Hematopoietic multipotent progenitor cell treated with erythropoietin and hydrocortisone succinate and interleukin-3 and kit ligand, for 8 days (in vitro differentiated cells): ENCODE measurements at regions not wholly inside any gene's neighbourhood (a gene's known extent, or its start where the extent isn't known, plus 50 kb on each side); places are given as distances from the start of the nearest gene placed in this dataset.
A peak's percentile ranks its signal among the peaks of the same experiment; 100 is the strongest.
"Not testable (repeated sequence)": the region's sequence is repeated elsewhere in the genome, so short reads cannot be mapped to it uniquely, and the experiment has no call there.

Experiments used
- DNase-seq: peaks from one replicate; pipeline ENCODE4 v3.0.0-alpha.2; 2015

DNA sequence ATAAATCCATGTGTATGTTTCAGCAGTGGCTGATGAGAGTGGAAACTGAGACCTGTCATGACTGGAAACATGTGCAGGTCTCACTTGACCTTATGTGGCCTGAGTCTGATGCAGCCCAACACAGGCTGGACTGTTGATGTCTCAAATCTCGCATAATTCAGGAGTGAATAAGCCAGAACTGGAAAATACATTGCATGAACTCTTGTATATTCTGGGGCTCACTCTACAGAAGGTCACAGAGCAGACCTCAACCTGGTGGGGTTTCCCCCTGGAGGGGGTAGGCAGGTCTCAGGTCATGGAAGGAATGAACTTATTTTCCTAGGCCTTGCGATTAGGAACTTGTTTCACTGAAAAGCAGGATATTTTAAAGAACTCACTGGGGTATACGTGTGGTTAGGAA lies 146.3 kb upstream of the THUMPD2 start:
- DNase-seq, result no peak

GRCh38 chr2:39923455-39923854 lies 144.4 kb upstream of the THUMPD2 start:
- DNase-seq, result no peak

DNA sequence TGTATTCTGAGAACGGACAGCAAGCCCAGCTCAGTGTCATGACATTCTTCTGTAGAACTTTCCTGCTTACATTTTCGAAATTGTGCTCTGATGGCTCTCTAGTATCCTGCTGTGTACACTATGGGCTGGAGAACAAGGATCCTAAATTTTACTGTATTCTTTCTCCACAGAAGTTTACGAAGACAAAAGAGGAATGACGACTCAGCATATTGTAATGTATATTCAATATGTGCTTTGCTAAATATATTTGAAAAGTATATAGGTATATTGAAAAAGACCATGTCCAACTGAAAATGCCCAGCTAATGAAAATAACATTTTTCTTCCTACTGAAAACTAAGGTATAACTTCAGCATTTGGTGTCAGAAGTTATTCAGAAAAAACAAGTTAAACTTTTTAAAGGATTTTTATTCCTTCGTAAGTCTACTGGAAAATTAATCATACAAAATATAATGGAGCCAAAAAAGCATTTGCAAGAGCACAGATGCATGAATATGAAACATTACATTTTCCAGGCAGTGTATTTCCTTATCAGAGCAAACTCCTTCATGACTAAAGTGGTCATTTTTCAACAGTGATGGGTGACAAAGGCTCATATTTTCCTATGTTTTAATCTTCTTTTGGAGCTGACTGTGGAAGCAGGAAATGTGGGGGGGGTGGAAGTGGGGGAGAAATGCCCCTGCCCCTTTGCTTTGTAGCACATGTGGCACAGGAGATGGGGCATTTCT lies 143.8 kb upstream of the THUMPD2 start:
- no peak for DNase-seq

- DNase-seq, result no peak
Observed at GRCh38 chr2:39920307-39920801, 141.3 kb upstream of the THUMPD2 start.

GRCh38 chr2:39919511-39920306 lies 140.7 kb upstream of the THUMPD2 start:
- DNase-seq, result no peak

DNA sequence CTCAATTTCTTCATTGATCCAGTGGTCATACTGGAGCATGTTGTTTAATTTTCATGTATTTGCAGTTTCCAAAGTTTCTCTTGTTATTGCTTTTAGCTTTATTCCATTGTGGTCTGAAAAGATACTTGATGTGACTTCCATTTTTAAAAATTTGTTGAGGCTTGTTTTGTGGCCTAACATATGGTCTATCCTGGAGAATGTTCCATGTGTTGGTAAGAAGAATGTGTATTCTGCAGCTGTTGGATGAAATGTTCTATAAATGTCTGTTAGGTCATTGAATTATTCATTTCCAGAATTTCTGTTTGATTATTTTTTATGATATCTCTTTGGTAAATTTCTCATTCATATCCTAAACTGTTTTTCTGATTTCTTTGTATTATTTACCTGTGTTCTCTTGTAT lies 139.8 kb upstream of the THUMPD2 start:
- DNase-seq, result no peak

GRCh38 chr2:39917371-39917770 lies 138.3 kb upstream of the THUMPD2 start:
- not testable (repeated sequence) for DNase-seq

DNA sequence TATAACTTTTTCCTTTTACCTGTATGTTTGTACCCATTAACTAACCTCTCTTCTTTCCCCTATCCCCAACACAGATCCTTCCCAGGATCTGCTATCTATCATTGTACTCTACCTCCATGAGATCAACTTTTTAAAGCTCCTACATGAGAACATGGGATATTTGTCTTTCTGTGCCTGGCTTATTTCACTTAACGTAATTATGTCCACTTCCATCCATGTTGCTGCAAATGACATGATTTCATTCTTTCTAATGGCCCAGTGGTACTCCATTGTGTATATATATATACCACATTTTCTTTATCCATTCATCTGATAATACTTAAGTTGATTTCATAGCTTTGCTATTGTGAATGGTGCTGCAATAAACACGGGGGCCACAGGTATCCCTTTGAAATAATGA lies 135.9 kb upstream of the THUMPD2 start:
- no peak for DNase-seq

- DNase-seq, result peak; percentile 64
Observed at GRCh38 chr2:39913648-39914461, 134.8 kb upstream of the THUMPD2 start.

DNA sequence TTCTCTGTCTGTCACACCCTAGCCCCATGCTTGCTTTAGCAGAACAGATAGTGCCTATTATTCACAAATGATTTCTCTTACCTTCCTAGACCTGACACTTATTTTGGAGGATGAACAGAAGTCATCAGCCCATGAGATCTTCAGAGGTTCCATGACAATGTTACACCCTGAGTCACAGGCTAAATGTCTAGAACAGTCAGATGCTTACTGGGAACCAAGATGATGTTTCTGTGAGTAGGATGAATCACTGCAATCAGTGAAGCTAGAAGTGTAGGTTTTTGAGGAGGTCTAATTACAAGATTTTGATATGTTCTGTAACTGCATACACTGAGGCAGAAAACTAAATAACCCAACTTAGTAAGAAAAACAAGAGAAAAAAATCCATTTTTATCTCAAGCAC lies 123.0 kb upstream of the THUMPD2 start:
- no peak for DNase-seq

DNA sequence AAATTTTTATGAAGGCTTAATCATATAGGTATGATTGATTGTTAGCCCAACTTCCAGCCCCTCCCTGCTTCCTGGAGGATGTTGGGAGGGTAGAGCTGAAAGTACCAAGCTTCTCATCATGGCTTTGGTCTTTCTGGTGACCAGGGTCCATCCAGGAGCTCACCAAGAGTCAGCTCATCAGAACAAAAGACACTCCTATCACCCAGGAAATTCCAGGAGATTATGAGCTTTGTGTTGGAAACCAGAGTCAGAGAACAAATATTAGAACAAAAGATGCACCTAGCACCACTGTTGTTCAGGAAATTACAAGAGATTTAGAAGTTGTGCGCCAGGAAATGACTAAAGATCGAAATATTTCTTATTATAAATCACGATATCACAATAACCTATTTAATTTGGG lies 119.9 kb upstream of the THUMPD2 start:
- DNase-seq, result no peak

DNA sequence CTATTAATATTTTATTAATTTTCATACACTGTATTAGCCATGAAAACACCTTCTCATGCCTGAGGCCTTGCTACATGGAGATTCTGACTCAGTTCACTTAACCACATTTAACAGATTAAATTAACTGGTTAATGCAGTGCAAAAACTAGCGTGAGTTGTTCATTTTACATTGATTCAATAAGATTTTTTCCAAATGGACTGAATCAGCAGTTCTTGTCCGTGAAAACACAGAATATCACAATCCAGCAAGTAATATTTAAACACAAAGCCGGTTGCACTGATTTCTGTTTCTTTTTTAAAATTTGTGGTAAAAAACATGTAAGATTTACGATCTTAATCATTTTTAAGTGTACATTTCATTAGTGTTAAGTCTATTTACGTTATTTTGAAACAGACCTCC lies 118.2 kb upstream of the THUMPD2 start:
- DNase-seq, result no peak

DNA sequence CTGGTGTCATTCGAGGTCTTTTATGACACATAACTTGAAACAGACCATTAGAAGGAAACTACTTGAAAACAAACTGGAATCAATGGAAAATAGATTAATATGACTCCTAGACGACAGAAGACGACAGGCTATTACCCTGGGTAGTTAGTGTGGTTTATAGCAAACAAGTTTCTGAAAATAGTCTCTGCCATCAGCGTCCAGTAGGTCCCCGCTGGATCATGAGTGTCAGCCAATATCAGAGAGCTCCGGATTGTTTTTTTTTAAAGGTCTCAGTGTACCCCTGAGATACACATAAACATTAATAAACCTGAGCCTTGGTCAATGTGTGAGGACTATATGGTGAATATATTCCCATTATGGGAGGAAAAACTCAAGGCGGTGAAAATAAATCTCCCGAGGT lies 115.0 kb upstream of the THUMPD2 start:
- no peak for DNase-seq

GRCh38 chr2:39893616-39894015 lies 114.6 kb upstream of the THUMPD2 start:
- DNase-seq, result no peak

DNA sequence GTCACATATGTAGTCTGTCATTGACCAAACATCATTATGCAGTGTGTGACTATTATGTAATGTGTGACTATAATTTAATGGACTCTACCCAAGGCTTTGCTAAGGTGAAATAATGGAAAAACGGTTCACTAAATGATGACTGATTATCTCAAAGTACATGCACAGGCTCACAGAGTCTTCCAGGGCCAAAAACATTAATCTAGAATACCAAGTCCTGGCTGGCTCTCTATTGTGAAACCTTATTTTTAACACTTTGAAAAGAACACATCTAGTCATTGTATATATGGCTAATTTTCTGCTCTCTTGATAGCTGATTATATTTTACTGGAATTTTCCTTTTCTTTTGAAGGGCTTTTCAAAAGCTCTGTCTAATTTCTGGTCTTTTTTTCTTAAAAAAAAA lies 102.9 kb upstream of the THUMPD2 start:
- DNase-seq, result no peak

DNA sequence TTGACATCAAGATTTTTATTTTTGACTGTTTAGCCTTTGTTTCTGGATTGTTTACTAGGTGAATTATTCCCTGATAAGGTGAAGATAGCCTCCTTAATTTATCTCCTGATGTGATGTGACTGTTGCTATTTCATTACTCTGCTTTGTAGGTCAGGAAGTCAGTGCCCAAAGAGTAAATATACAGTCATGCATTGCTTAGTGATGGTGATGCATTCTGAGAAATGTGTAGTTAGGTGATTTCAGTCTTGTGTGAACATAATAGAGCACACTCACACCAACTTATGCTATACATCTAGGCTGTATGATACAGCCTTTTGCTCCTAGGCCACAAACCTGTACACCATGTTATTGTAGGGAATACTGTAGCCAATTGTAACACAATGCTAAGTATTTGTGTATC lies 102.4 kb upstream of the THUMPD2 start:
- no peak for DNase-seq

GRCh38 chr2:39879001-39879400 lies 99.9 kb upstream of the THUMPD2 start:
- not testable (repeated sequence) for DNase-seq

- no peak for DNase-seq
Observed at GRCh38 chr2:39875914-39876267, 96.8 kb upstream of the THUMPD2 start.

GRCh38 chr2:39875182-39875913 lies 96.3 kb upstream of the THUMPD2 start:
- no peak for DNase-seq

GRCh38 chr2:39874236-39874635 lies 95.2 kb upstream of the THUMPD2 start:
- DNase-seq, result no peak

- no peak for DNase-seq
Observed at GRCh38 chr2:39873586-39873985, 94.5 kb upstream of the THUMPD2 start.

GRCh38 chr2:39872748-39873147 lies 93.7 kb upstream of the THUMPD2 start:
- no peak for DNase-seq

DNA sequence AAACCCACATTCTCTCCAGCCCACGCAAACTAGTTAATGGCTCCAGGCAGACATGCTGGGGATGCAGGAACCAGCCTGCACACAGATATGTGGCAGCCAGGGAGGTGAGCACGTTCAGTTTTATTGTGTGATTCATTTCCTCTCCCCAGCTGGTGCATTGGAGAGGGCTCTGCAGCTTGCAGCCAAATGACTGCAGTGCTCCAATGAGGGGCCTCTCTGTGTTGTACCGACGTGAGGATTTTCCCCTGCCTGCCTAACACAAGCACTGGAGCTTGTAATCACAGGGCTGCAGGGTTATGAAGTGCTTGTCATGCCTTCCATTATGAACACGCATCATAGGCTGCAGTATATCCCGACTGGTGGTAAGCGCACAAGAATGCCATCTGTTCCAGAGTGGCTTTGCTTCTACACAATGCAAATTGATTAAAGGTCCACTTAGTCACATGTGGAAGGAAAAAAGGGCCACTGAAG lies 92.3 kb upstream of the THUMPD2 start:
- DNase-seq, result no peak
